Smooth muscle cell (in vitro differentiated cells): ENCODE measurements at regions not wholly inside any gene's neighbourhood (a gene's known extent, or its start where the extent isn't known, plus 50 kb on each side); places are given as distances from the start of the nearest gene placed in this dataset.

ENCODE experiments used
- DNase-seq: peaks from one replicate; lab custom pipeline; 2025; ENCODE audit not compliant: unreplicated experiment; lab: John Stamatoyannopoulos, UW
- H2AFZ ChIP-seq: fragments of 200-600 bp; sonication (generic); 2 replicates; pipeline ENCODE4 v1.6.0; 2016; ENCODE audit warnings: antibody characterized with exemption, low read depth, mild to moderate bottlenecking
- H3F3A ChIP-seq: fragments of 200-600 bp; sonication (generic); 2 replicates; pipeline ENCODE4 v1.6.0; 2017; ENCODE audit warnings: antibody characterized with exemption, low read depth
- H3K27ac ChIP-seq: fragments of 200-600 bp; sonication (generic); 2 replicates; pipeline ENCODE4 v1.5.1; 2016; ENCODE audit warnings: low read depth, mild to moderate bottlenecking
- H3K27me3 ChIP-seq: fragments of 200-600 bp; sonication (generic); 2 replicates; pipeline ENCODE4 v1.6.1; 2016; ENCODE audit warnings: low read depth, mild to moderate bottlenecking
- H3K36me3 ChIP-seq: fragments of 200-600 bp; sonication (generic); 2 replicates; pipeline ENCODE4 v1.5.1; 2016; ENCODE audit warnings: low read depth
- H3K4me1 ChIP-seq: fragments of 200-600 bp; sonication (generic); 2 replicates; pipeline ENCODE4 v1.5.1; 2016; ENCODE audit warnings: low read depth
- H3K4me2 ChIP-seq: fragments of 200-600 bp; sonication (generic); 2 replicates; pipeline ENCODE4 v1.6.0; 2016; ENCODE audit warnings: mild to moderate bottlenecking
- H3K4me3 ChIP-seq: fragments of 200-600 bp; sonication (generic); 2 replicates; pipeline ENCODE4 v1.5.1; 2016; ENCODE audit warnings: mild to moderate bottlenecking
- H3K79me2 ChIP-seq: fragments of 200-600 bp; sonication (generic); 2 replicates; pipeline ENCODE4 v1.6.0; 2016; ENCODE audit warnings: low read depth, mild to moderate bottlenecking
- H3K9ac ChIP-seq: fragments of 200-600 bp; sonication (generic); 2 replicates; pipeline ENCODE4 v1.6.0; 2016; ENCODE audit warnings: low read depth
- H3K9me3 ChIP-seq: fragments of 200-600 bp; sonication (generic); replicated peaks from 2 replicates; pipeline ENCODE4 v1.5.1; 2016; ENCODE audit warnings: low read depth
- H4K20me1 ChIP-seq: fragments of 200-600 bp; sonication (generic); 2 replicates; pipeline ENCODE4 v1.6.0; 2016; ENCODE audit warnings: low read depth
- CTCF ChIP-seq: fragments of 200-600 bp; sonication (generic); IDR thresholded peaks from 2 replicates; pipeline ENCODE4 v1.5.1; 2017; ENCODE audit warnings: borderline replicate concordance, mild to moderate bottlenecking, antibody characterized with exemption; ENCODE audit not compliant: insufficient read depth, poor library complexity, severe bottlenecking
- WGBS: methylation state at CpG from one replicate; pipeline ENCODE4 v1.1.7; 2016; ENCODE audit warnings: low lambda C conversion rate; 5-methylcytosine and 5-hydroxymethylcytosine counted together

GRCh38 chr14:105887692-105888091 lies 361.3 kb downstream of the TMEM121 start:
- H3K9me3 ChIP-seq: no peaks in the 10 kb centered on the region
- H3K4me3 ChIP-seq: no peak overlapping the region
- no peak overlapping the region for H3K27ac ChIP-seq
- no peaks in the 10 kb centered on the region for H3K79me2 ChIP-seq
- H2AFZ ChIP-seq: no peak overlapping the region
- TF ChIP-seq CTCF: no peak
- DNase-seq: no peak
- no peaks in the 10 kb centered on the region for H4K20me1 ChIP-seq
- no peaks in the 10 kb centered on the region for H3K36me3 ChIP-seq
- no peak overlapping the region for H3K9ac ChIP-seq
- no peaks in the 10 kb centered on the region for H3F3A ChIP-seq
- H3K4me1 ChIP-seq: no peaks in the 10 kb centered on the region
- H3K27me3 ChIP-seq: no peaks in the 10 kb centered on the region
- WGBS: 4% methylated on average over 2 of the region's 2 CpGs
- no peak overlapping the region for H3K4me2 ChIP-seq

- Histone ChIP-seq H3K79me2 (no peaks in the 10 kb centered on the region), H2AFZ (no peak overlapping the region), H3K9me3 (no peaks in the 10 kb centered on the region), H3K27me3 (no peaks in the 10 kb centered on the region), H3K36me3 (no peaks in the 10 kb centered on the region), H3K4me1 (no peaks in the 10 kb centered on the region), H3F3A (no peaks in the 10 kb centered on the region), H4K20me1 (no peaks in the 10 kb centered on the region), H3K4me3 (no peak overlapping the region), H3K27ac (no peak overlapping the region), H3K4me2 (no peak overlapping the region), H3K9ac (no peak overlapping the region)
- 95% methylated on average over 2 of the region's 2 CpGs for WGBS
- DNase-seq: no peak
- no peak for TF ChIP-seq CTCF
These were observed 361.8 kb downstream of the TMEM121 start for GRCh38 chr14:105888151-105888550.

GRCh38 chr14:105888784-105889665 lies 362.6 kb downstream of the TMEM121 start:
- H3K4me2 ChIP-seq: no peak overlapping the region
- H3K27me3 ChIP-seq: no peaks in the 10 kb centered on the region
- no peaks in the 10 kb centered on the region for H4K20me1 ChIP-seq
- TF ChIP-seq CTCF: no peak
- H3K9ac ChIP-seq: no peak overlapping the region
- no peak overlapping the region for H3K27ac ChIP-seq
- no peaks in the 10 kb centered on the region for H3K36me3 ChIP-seq
- no peak for DNase-seq
- H3K4me1 ChIP-seq: no peaks in the 10 kb centered on the region
- H2AFZ ChIP-seq: no peak overlapping the region
- no peaks in the 10 kb centered on the region for H3K79me2 ChIP-seq
- WGBS: 80% methylated on average over 15 of the region's 20 CpGs
- no peaks in the 10 kb centered on the region for H3K9me3 ChIP-seq
- H3K4me3 ChIP-seq: no peak overlapping the region
- H3F3A ChIP-seq: no peaks in the 10 kb centered on the region
